ENCODE measurements at regions not wholly inside any gene's neighbourhood (a gene's known extent, or its start where the extent isn't known, plus 50 kb on each side); places are given as distances from the start of the nearest gene placed in this dataset.

DNA sequence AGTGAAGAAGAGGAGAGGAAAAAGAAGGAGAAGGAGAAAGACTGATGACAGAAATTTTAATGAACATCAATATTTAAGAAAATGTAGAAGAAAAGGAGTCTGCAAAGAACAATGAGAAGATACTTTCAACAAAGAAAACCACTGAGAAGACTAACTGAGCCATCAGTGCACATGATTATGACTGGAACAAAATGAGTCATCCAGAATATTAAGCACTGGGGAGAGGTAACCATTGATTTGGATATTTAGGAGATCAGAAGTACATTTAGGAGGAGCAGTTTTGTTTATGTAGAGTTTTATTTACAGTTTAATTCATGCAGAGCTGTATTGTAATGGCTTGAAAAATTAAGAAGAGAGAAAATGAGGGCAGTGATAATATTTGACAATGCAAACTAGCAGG lies 159.1 kb downstream of the C12orf50 start:
- Mint-ChIP-seq H3K27me3 (no peaks in the 10 kb centered on the region), H3K27ac (no peak overlapping the region), H3K4me3 (no peak overlapping the region), H3K36me3 (ENCODE audit: low read depth) (no peaks in the 10 kb centered on the region), H3K9me3 (no peaks in the 10 kb centered on the region), H3K4me1 (no peaks in the 10 kb centered on the region)
- ChIA-PET POLR2A (no interaction called here), CTCF (interaction anchor here (1.2 kb wide), 1 partner anchor 22 kb away, joined by 4 read pairs; no protein-coding TSS in a partner anchor)
- DNase-seq = no peak

DNA sequence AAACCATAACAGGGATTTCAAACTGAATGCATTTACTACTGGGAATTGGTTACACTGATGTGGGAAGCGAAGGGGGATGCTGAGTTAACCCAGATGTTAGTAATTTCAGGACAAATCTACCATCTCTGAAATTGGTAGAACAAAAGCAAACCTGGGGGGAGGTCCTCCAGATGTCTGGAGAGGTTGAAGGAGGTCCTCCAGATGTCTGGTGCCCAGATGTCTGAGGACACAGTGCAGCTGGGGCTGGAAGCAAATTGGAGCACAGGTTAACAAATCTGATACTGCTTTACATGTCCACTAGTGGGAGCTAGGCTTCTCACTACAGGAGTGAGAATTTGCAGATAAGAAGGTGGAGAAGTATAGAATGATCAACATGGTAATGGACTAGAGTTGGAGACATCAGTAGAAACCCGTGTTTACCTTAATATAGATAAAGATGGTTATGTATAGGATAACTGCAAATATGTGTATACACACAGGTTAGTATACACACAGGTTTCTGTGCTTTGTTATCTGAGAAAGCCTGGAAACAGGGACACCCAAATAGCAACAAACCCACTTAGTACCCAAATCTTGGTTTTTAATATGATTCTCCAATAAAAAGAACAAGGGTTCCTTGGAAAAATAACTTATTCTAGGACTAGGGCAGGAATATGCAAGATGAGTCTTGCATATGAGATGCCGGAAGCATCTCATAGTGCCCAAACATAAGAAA lies 162.5 kb downstream of the C12orf50 start:
- CTCF ChIA-PET = no interaction called here
- Mint-ChIP-seq H3K27me3 (no peaks in the 10 kb centered on the region), H3K9me3 (no peaks in the 10 kb centered on the region), H3K4me1 (no peaks in the 10 kb centered on the region), H3K4me3 (no peak overlapping the region), H3K36me3 (ENCODE audit: low read depth) (no peaks in the 10 kb centered on the region), H3K27ac (no peak overlapping the region)
- DNase-seq = no peak
- POLR2A ChIA-PET = no interaction called here

DNA sequence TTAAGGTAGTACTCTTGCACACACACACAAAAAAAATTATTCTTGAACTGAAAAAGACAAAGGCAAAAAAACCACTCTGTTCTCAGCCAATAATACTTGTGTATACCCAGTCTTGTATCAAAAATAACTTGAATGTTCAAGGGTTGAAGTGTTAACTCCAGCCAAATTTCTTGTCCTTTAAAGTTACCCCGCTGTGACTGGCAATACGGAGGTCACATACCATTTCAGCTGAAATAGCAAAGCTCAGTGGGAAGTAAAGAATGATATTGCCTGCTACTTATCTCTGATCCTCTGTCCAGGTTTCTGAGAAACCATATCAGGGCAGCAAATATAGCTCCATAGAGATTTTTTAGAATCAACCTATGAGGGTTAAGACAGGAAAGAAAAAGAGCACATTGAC lies 167.4 kb downstream of the C12orf50 start:
- Mint-ChIP-seq H3K4me1 (no peaks in the 10 kb centered on the region), H3K27me3 (no peaks in the 10 kb centered on the region), H3K27ac (no peak overlapping the region), H3K36me3 (ENCODE audit: low read depth) (no peaks in the 10 kb centered on the region), H3K4me3 (no peak overlapping the region), H3K9me3 (no peaks in the 10 kb centered on the region)
- ChIA-PET POLR2A (no interaction called here), CTCF (no interaction called here)
- DNase-seq = no peak

DNA sequence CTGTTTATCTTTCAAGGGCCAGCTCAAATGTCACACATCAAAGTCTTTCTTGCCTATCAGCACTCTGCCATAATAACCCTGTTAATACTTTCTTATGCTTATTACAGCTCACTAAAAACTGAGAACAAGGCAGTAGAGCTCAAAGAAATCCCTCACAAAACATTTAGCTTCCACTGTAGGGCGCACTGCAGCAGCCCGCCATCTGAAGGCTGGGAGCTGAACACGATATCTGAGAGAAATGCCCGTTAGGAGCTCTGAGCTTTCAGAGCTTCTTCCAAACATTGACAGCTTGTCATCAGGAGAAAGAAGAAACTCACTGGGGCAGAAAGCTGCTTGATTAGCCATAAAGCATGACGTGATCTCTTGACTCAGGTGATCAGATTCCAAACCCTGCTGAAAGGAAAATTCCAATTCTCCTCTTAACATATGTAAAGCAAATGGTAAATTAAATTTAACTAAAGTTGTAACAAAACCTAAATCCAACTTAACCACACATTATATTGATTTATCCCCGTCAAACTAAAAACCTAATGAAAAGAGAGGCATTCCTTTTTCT lies 175.7 kb downstream of the C12orf50 start:
- DNase-seq = no peak
- Mint-ChIP-seq H3K9me3 (no peaks in the 10 kb centered on the region), H3K27ac (no peak overlapping the region), H3K4me3 (no peak overlapping the region), H3K36me3 (ENCODE audit: low read depth) (no peaks in the 10 kb centered on the region), H3K27me3 (no peaks in the 10 kb centered on the region), H3K4me1 (no peaks in the 10 kb centered on the region)
- ChIA-PET CTCF (no interaction called here), POLR2A (no interaction called here)

DNA sequence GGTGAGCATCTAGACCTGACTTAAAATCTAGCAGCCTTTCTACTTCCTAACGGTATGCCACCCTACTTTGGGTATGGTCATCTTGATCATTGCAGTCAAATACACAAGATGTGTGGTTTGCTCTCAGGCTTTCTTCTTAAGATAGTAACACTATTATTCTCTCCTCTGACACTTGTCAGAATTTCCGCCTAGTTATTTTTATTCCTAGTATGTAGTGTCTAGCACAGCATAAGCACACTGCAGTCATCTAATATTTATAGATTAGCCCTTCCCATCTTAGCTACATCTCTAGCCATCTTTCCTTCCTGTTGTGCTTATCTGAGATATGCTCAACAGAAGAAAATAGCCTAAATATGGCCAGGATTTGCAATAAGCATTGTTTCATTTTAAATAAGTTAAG lies 180.1 kb downstream of the C12orf50 start:
- Mint-ChIP-seq H3K9me3 (no peaks in the 10 kb centered on the region), H3K27ac (no peak overlapping the region), H3K4me1 (no peaks in the 10 kb centered on the region), H3K36me3 (ENCODE audit: low read depth) (no peaks in the 10 kb centered on the region), H3K27me3 (no peaks in the 10 kb centered on the region), H3K4me3 (no peak overlapping the region)
- no peak for DNase-seq
- CTCF ChIA-PET = interaction anchor here (1.2 to 1.5 kb wide), 3 partner anchors 9 to 22 kb away, joined by 4 to 6 read pairs (median 5); no protein-coding TSS in a partner anchor
- POLR2A ChIA-PET = no interaction called here

GRCh38 chr12:87848248-87848868 lies 180.8 kb downstream of the C12orf50 start:
- DNase-seq = no peak
- Mint-ChIP-seq H3K27ac (no peak overlapping the region), H3K27me3 (no peaks in the 10 kb centered on the region), H3K4me3 (no peak overlapping the region), H3K9me3 (no peaks in the 10 kb centered on the region), H3K4me1 (no peaks in the 10 kb centered on the region), H3K36me3 (ENCODE audit: low read depth) (no peaks in the 10 kb centered on the region)
- CTCF ChIA-PET = interaction anchor here (0.7 to 1.5 kb wide), 6 partner anchors 8 to 1073 kb away, joined by 3 to 6 read pairs (median 4); no protein-coding TSS in a partner anchor
- POLR2A ChIA-PET = no interaction called here

DNA sequence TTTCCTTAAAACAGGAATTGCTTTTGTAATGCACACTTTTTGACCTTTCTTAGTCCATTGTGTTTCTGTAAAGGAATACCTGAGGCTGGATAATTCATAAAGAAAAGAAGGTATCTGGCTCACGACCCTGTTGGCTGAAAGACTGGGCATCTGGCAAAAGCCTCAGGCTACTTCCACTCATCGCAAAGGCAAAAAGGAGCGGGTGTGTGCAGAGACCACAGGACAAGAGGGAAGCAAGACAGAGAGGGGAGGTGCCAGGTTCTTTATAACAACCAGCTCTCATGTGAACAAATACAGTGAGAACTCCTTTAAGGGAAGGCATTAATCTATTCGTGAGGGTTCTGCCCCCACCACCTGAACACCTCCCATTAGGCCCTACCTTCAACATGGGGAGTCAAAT lies 182.1 kb downstream of the C12orf50 start:
- Mint-ChIP-seq H3K4me3 (no peak overlapping the region), H3K27ac (no peak overlapping the region), H3K9me3 (no peaks in the 10 kb centered on the region), H3K27me3 (no peaks in the 10 kb centered on the region), H3K4me1 (no peaks in the 10 kb centered on the region), H3K36me3 (ENCODE audit: low read depth) (no peaks in the 10 kb centered on the region)
- ChIA-PET POLR2A (interaction anchor here (0.7 kb wide), 1 partner anchor 205 kb away, joined by 3 read pairs; no protein-coding TSS in a partner anchor), CTCF (interaction anchor here (1.5 kb wide), 1 partner anchor 10 kb away, joined by 3 read pairs; no protein-coding TSS in a partner anchor)
- no peak for DNase-seq

GRCh38 chr12:87846045-87846444 lies 183.2 kb downstream of the C12orf50 start:
- Mint-ChIP-seq H3K9me3 (no peaks in the 10 kb centered on the region), H3K4me3 (no peak overlapping the region), H3K27ac (no peak overlapping the region), H3K36me3 (ENCODE audit: low read depth) (no peaks in the 10 kb centered on the region), H3K4me1 (no peaks in the 10 kb centered on the region), H3K27me3 (no peaks in the 10 kb centered on the region)
- no peak for DNase-seq
- ChIA-PET POLR2A (no interaction called here), CTCF (no interaction called here)

- Mint-ChIP-seq H3K27me3 (no peaks in the 10 kb centered on the region), H3K9me3 (no peaks in the 10 kb centered on the region), H3K4me1 (no peaks in the 10 kb centered on the region), H3K36me3 (ENCODE audit: low read depth) (no peaks in the 10 kb centered on the region), H3K4me3 (no peak overlapping the region), H3K27ac (no peak overlapping the region)
- DNase-seq = no peak
- POLR2A ChIA-PET = no interaction called here
- CTCF ChIA-PET = no interaction called here
These were observed 187.3 kb downstream of the C12orf50 start for GRCh38 chr12:87841935-87842334.

- Mint-ChIP-seq H3K36me3 (ENCODE audit: low read depth) (no peaks in the 10 kb centered on the region), H3K27ac (no peak overlapping the region), H3K9me3 (no peaks in the 10 kb centered on the region), H3K27me3 (no peaks in the 10 kb centered on the region), H3K4me3 (no peak overlapping the region), H3K4me1 (no peaks in the 10 kb centered on the region)
- no peak for DNase-seq
- ChIA-PET CTCF (no interaction called here), POLR2A (no interaction called here)
These were observed 193.0 kb downstream of the C12orf50 start for GRCh38 chr12:87836190-87836589.

DNA sequence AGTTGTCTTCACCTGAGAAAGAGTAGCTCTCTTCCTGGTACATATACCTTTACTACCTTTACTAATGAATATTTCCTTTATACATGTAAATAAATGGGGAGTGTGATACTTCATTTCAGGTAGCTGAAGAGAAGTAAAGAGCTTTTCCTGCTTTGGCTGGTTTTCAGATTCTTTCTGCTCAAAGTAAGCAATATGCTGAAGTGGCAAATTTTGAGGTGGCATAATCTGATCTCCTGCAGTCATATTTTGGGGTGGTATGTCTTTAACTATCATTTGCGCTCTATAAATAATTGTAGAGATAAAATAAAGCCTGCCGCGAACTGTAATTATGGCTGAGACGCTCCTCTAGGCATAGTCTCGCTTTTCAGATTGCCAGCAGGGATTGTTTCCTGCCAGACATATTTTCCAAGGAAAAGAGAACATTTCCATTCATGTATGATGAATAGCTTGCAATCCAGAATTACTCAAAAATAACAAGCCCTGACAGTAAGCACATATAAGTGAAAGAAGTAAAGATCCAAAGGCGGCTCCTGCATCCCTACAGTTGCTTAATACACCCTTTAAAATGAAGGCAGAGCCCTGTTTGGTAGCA lies 200.7 kb downstream of the C12orf50 start:
- H3K36me3 Mint-ChIP-seq (ENCODE audit: low read depth) = no peaks in the 10 kb centered on the region
- no peak overlapping the region for H3K4me3 Mint-ChIP-seq
- H3K27ac Mint-ChIP-seq = no peak overlapping the region
- no peaks in the 10 kb centered on the region for H3K9me3 Mint-ChIP-seq
- ChIA-PET POLR2A (no interaction called here), CTCF (interaction anchor here (2.0 kb wide), 1 partner anchor 20 kb away, joined by 5 read pairs; no protein-coding TSS in a partner anchor)
- no peak for DNase-seq
- H3K4me1 Mint-ChIP-seq = no peaks in the 10 kb centered on the region
- no peaks in the 10 kb centered on the region for H3K27me3 Mint-ChIP-seq

DNA sequence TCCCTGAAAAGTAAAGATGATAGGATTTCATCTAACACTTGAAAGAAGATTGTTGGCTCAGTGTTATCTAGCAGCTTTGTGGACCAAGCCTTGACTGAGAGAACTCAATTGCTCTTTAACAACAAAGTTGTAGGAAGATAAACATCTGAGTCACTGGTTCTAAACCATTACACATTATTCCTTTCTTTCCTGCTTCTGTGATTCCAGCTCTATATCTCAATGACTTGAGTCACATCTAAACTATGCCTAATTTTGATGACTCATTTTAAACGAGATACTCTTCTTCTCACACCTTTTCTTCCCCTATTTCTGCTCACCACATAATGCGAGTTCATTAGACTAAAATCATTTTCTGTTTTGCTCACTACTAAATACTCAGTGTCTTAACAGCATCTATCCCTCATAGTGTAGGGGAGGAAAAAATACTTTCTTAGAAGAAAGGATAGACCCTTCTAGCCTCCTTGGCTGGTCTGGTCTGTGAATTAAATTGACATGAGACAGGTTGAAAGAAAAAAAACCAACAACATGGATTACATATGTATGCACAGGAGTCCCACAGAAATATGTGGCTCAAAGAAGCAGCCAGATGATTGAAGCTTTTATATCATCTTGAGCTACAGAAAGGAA lies 201.4 kb downstream of the C12orf50 start:
- POLR2A ChIA-PET = no interaction called here

GRCh38 chr12:87822923-87823322 lies 206.3 kb downstream of the C12orf50 start:
- CTCF ChIA-PET = no interaction called here

More for the DNA sequence above, 201.4 kb downstream of the C12orf50 start:
- no peak overlapping the region for H3K4me3 Mint-ChIP-seq
- no peaks in the 10 kb centered on the region for H3K27me3 Mint-ChIP-seq
- no peaks in the 10 kb centered on the region for H3K4me1 Mint-ChIP-seq
- H3K9me3 Mint-ChIP-seq = no peaks in the 10 kb centered on the region
- no peak overlapping the region for H3K27ac Mint-ChIP-seq
- DNase-seq = no peak
- no peaks in the 10 kb centered on the region for H3K36me3 Mint-ChIP-seq (ENCODE audit: low read depth)
- CTCF ChIA-PET = interaction anchor here (2.0 kb wide), 1 partner anchor 20 kb away, joined by 5 read pairs; no protein-coding TSS in a partner anchor

More at GRCh38 chr12:87822923-87823322, 206.3 kb downstream of the C12orf50 start:
- no peak for DNase-seq
- Mint-ChIP-seq H3K27ac (no peak overlapping the region), H3K4me3 (no peak overlapping the region), H3K36me3 (ENCODE audit: low read depth) (no peaks in the 10 kb centered on the region), H3K27me3 (no peaks in the 10 kb centered on the region), H3K9me3 (no peaks in the 10 kb centered on the region), H3K4me1 (no peaks in the 10 kb centered on the region)
- POLR2A ChIA-PET = no interaction called here

Measured in activated CD4-positive, alpha-beta memory T cell treated with anti-CD3 and anti-CD28 coated beads, Interleukin-2, amount 10 ng/mL, durations not matched to agents 7 days and 5 days (primary cell).